Brain microvascular endothelial cell (primary cell): ENCODE measurements at regions not wholly inside any gene's neighbourhood (a gene's known extent, or its start where the extent isn't known, plus 50 kb on each side); places are given as distances from the start of the nearest gene placed in this dataset.

Source experiments
- DNase-seq: peaks from one replicate; pipeline ENCODE4 v3.0.0-alpha.2; 2020
- H3K27ac ChIP-seq: fragments of 250-450 bp; sonication (Bioruptor Pico); 2 replicates; pipeline ENCODE4 v1.5.1; 2020; ENCODE audit warnings: mild to moderate bottlenecking, moderate library complexity
- H3K27me3 ChIP-seq: fragments of 250-450 bp; sonication (Bioruptor Pico); replicated peaks from 2 replicates; pipeline ENCODE4 v1.5.1; 2020; ENCODE audit warnings: mild to moderate bottlenecking
- H3K36me3 ChIP-seq: fragments of 250-450 bp; sonication (Bioruptor Pico); replicated peaks from 2 replicates; pipeline ENCODE4 v1.5.1; 2020; ENCODE audit warnings: mild to moderate bottlenecking
- H3K4me3 ChIP-seq: 2 replicates; pipeline ENCODE4 v1.5.1; 2011; ENCODE audit warnings: low read depth, mild to moderate bottlenecking, control low read depth, low read length, moderate library complexity
- CTCF ChIP-seq: IDR thresholded peaks from 2 replicates; pipeline ENCODE4 v1.5.1; 2011; ENCODE audit warnings: low read depth, mild to moderate bottlenecking, moderate library complexity, low read length, control low read depth, inconsistent platforms; ENCODE audit errors: missing control alignments
- in situ Hi-C: cut with HindIII; loops from 2 replicates; pipeline ENCODE4 v1.10.0; 2017; ENCODE audit warnings: low sequenced_read_pairs, low pct_ligation_motif_present

GRCh38 chr10:3689871-3690510 is 95.0 kb downstream of the KLF6 start:
- DNase-seq: no peak
- Histone ChIP-seq H3K4me3 (no peak overlapping the region), H3K36me3 (no peaks in the 10 kb centered on the region), H3K27ac (no peak overlapping the region), H3K27me3 (no peaks in the 10 kb centered on the region)
- in situ Hi-C loops: no loop called here
- TF ChIP-seq CTCF: no peak

- Histone ChIP-seq H3K36me3 (no peaks in the 10 kb centered on the region), H3K4me3 (no peak overlapping the region), H3K27ac (no peak overlapping the region), H3K27me3 (no peaks in the 10 kb centered on the region)
- no peak for DNase-seq
- in situ Hi-C loops: no loop called here
- no peak for TF ChIP-seq CTCF
These were observed 97.4 kb downstream of the KLF6 start for GRCh38 chr10:3687510-3688081.

- in situ Hi-C loops: no loop called here
- Histone ChIP-seq H3K27ac (no peak overlapping the region), H3K4me3 (no peak overlapping the region), H3K27me3 (no peaks in the 10 kb centered on the region), H3K36me3 (no peaks in the 10 kb centered on the region)
- TF ChIP-seq CTCF: no peak
- no peak for DNase-seq
These were observed 99.6 kb downstream of the KLF6 start for GRCh38 chr10:3685384-3685783.

GRCh38 chr10:3684891-3685290 is 100.1 kb downstream of the KLF6 start:
- in situ Hi-C loops: no loop called here
- no peak for DNase-seq
- TF ChIP-seq CTCF: no peak
- Histone ChIP-seq H3K27me3 (no peaks in the 10 kb centered on the region), H3K27ac (no peak overlapping the region), H3K36me3 (no peaks in the 10 kb centered on the region), H3K4me3 (no peak overlapping the region)

- no peak overlapping the region for H3K27ac ChIP-seq
- no peak for TF ChIP-seq CTCF
- no peaks in the 10 kb centered on the region for H3K27me3 ChIP-seq
- no peak overlapping the region for H3K4me3 ChIP-seq
- DNase-seq: no peak
- in situ Hi-C loops: no loop called here
- H3K36me3 ChIP-seq: no peaks in the 10 kb centered on the region
These were observed 101.4 kb downstream of the KLF6 start for GRCh38 chr10:3683560-3683959.

GRCh38 chr10:3682745-3683144 is 102.3 kb downstream of the KLF6 start:
- in situ Hi-C loops: no loop called here

More at GRCh38 chr10:3682745-3683144, 102.3 kb downstream of the KLF6 start:
- H3K27me3 ChIP-seq: no peaks in the 10 kb centered on the region
- H3K36me3 ChIP-seq: no peaks in the 10 kb centered on the region
- H3K27ac ChIP-seq: no peak overlapping the region
- DNase-seq: no peak
- no peak for TF ChIP-seq CTCF
- H3K4me3 ChIP-seq: no peak overlapping the region
